H1 (cell line): ENCODE measurements at regions not wholly inside any gene's neighbourhood (a gene's known extent, or its start where the extent isn't known, plus 50 kb on each side); places are given as distances from the start of the nearest gene placed in this dataset.

Experiments used
- CHD7 ChIP-seq: fragments of 300-600 bp; sonication (generic); IDR thresholded peaks from 2 replicates; pipeline ENCODE4 v1.7.1; 2012; ENCODE audit warnings: low read length, moderate library complexity, mild to moderate bottlenecking, inconsistent platforms; ENCODE audit not compliant: insufficient replicate concordance
- KDM1A ChIP-seq: fragments of 200-600, 300-600 bp; sonication (generic); IDR thresholded peaks from 2 replicates; pipeline ENCODE4 v1.7.1; 2016; ENCODE audit warnings: mild to moderate bottlenecking, low read length, borderline replicate concordance
- TBP ChIP-seq: IDR thresholded peaks from 2 replicates; pipeline ENCODE4 v1.6.1; 2011; ENCODE audit warnings: low read depth, low read length, improper control_type of control experiment

DNA sequence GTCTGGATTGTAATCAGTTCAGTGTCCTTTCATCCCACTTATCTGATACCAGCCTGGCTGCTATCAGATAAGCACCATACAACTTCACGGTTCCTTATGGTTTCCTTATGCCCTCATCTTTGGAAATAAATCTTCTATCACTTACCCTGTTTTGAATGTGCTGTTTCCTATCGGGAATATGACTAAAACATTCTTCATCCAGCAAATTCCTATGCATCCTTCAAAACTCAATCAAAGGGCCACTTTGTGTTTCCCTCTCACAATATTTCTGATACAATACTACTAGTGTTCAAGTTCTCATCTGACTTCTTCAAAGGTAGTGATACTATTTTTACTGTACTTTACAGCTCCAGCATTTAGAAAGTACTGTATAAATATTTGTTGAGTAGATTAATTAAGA, 513.2 kb downstream of the OMA1 start (continued):
- TF ChIP-seq CHD7 (no peak), TBP (no peak), KDM1A (no peak)
- TF ChIP-seq, all 59 proteins: peak for 0
